Kidney (tissue), 13 donors: ENCODE measurements at regions not wholly inside any gene's neighbourhood (a gene's known extent, or its start where the extent isn't known, plus 50 kb on each side); places are given as distances from the start of the nearest gene placed in this dataset.

ENCODE experiments used
- DNase-seq, 5 donors: peaks; one replicate each; pipeline ENCODE4 v3.0.0-alpha.2; 2013 to 2020
- FAIRE-seq: peaks from 2 replicates; lab custom pipeline; 2012; peaks lifted over from hg19 to GRCh38; lab: Jason Lieb, UNC
- H3K27ac ChIP-seq, 2 donors: one replicate each; pipeline ENCODE4 v1.7.0; 2013; ENCODE audit warnings: low read depth in 2 of 2, low read length in 2 of 2, inconsistent platforms in 1 of 2
- H3K27me3 ChIP-seq: one replicate; pipeline ENCODE4 v1.7.1; 2013; ENCODE audit warnings: low read length, inconsistent platforms; ENCODE audit not compliant: control insufficient read depth, insufficient read depth
- H3K36me3 ChIP-seq, 3 donors: one replicate each; pipeline versions ENCODE4 v1.7.0 to v1.7.1; 2013; ENCODE audit warnings: low read length in 3 of 3, control low read depth in 1 of 3, inconsistent platforms in 1 of 3; ENCODE audit not compliant: insufficient read depth in 3 of 3, control insufficient read depth in 2 of 3
- H3K4me1 ChIP-seq, 3 donors: one replicate each; pipeline versions ENCODE4 v1.7.0 to v1.7.1; 2013; ENCODE audit warnings: low read length in 3 of 3, inconsistent platforms in 1 of 3, low read depth in 1 of 3; ENCODE audit not compliant: control insufficient read depth in 2 of 3, insufficient read depth in 2 of 3
- H3K4me3 ChIP-seq, 3 donors: one replicate each; pipeline versions ENCODE4 v1.7.0 to v1.8.1; 2013; ENCODE audit warnings: low read length in 3 of 3, control low read depth in 1 of 3, inconsistent platforms in 1 of 3
- H3K9ac ChIP-seq, 3 donors: one replicate each; pipeline versions ENCODE4 v1.7.0 to v1.7.1; 2013; ENCODE audit warnings: low read length in 3 of 3, control low read depth in 1 of 3, inconsistent platforms in 1 of 3
- H3K9me3 ChIP-seq, 3 donors: one replicate each; pipeline versions ENCODE4 v1.7.0 to v1.7.1; 2013; ENCODE audit warnings: low read length in 3 of 3, control low read depth in 1 of 3, inconsistent platforms in 1 of 3; ENCODE audit not compliant: control insufficient read depth in 2 of 3, insufficient read depth in 1 of 3
- intact Hi-C: fragments of 100-400 bp; cut with DNase I; formaldehyde crosslinking; loops from one replicate; pipeline ENCODE4 v1.11.1; 2022
- TF ChIP-seq, protein P1 (sequence below): IDR thresholded peaks from 3 replicates; pipeline ENCODE4 v1.5.1; 2012; ENCODE audit warnings: mild to moderate bottlenecking, moderate library complexity, borderline replicate concordance; ENCODE audit not compliant: insufficient read depth; ENCODE audit errors: extremely low read depth
- donor health status: control.
- donor health status: control.
- donor health status: control.
- donor health status: control.
- donor health status: control.
- donor health status: DM: yes; HTN: yes; CAD: no.
- donor health status: Normal renal cell carcinoma (clear cell type).

DNA sequence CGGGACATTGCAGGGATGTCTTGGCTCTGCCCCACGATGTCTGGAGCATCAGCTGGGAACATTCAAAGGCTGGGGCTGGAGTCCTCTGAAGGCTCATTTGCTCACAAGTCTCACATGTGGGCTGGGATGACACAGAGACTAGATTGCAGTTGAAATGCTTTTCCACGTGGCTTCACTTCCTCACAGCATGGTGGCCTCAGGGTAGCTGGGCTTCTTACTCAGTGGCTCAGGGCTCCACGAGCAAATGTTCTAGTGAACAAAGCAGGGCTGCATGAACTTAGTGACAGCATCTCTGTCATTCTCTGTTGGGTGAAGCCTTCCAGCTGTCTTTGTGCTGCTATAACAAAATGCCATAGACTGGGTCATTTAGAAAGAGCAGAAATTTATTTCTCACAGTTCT lies 247.0 kb upstream of the POU3F1 start:
- no peak overlapping the region for H3K4me3 ChIP-seq
- H3K9ac ChIP-seq, result no peak overlapping the region
- no peak overlapping the region for H3K27ac ChIP-seq
- intact Hi-C loops, result no loop called here
- TF ChIP-seq, protein P1, sequence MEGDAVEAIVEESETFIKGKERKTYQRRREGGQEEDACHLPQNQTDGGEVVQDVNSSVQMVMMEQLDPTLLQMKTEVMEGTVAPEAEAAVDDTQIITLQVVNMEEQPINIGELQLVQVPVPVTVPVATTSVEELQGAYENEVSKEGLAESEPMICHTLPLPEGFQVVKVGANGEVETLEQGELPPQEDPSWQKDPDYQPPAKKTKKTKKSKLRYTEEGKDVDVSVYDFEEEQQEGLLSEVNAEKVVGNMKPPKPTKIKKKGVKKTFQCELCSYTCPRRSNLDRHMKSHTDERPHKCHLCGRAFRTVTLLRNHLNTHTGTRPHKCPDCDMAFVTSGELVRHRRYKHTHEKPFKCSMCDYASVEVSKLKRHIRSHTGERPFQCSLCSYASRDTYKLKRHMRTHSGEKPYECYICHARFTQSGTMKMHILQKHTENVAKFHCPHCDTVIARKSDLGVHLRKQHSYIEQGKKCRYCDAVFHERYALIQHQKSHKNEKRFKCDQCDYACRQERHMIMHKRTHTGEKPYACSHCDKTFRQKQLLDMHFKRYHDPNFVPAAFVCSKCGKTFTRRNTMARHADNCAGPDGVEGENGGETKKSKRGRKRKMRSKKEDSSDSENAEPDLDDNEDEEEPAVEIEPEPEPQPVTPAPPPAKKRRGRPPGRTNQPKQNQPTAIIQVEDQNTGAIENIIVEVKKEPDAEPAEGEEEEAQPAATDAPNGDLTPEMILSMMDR, result no peak
- no peaks in the 10 kb centered on the region for H3K9me3 ChIP-seq
- H3K4me1 ChIP-seq, result peaks cover 0 to 2% (median 0%) of the 10 kb centered on the region in 3 donors
- no peak for FAIRE-seq
- no peaks in the 10 kb centered on the region for H3K36me3 ChIP-seq
- no peaks in the 10 kb centered on the region for H3K27me3 ChIP-seq
- DNase-seq, result peak in 1 of 5 donors; percentile 33

DNA sequence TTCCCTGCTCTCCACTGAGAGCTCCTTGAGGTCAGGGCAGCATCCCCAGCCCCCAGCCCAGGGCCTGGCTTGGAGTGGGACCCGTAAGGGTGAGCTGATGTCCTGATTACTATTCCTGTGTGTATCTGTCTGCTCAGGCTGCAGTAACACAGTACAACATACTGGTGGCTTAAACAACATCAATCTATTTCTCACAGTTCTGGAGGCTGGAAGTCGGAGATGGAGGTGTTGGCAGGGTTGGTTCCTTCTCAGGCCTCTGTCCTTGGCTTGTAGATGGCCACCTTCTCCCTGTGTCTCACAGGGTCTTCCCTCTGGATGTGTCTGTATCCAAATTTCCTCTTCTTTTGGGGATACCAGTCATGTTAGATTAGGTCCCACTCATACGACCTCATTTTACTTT lies 246.4 kb upstream of the POU3F1 start:
- Histone ChIP-seq H3K27me3 (no peaks in the 10 kb centered on the region), H3K4me1 (peaks cover 0 to 2% (median 0%) of the 10 kb centered on the region in 3 donors), H3K4me3 (no peak overlapping the region), H3K36me3 (no peaks in the 10 kb centered on the region), H3K9me3 (no peaks in the 10 kb centered on the region), H3K9ac (no peak overlapping the region), H3K27ac (no peak overlapping the region)
- TF ChIP-seq, protein P1, result no peak
- intact Hi-C loops, result no loop called here
- no peak for DNase-seq
- no peak for FAIRE-seq

DNA sequence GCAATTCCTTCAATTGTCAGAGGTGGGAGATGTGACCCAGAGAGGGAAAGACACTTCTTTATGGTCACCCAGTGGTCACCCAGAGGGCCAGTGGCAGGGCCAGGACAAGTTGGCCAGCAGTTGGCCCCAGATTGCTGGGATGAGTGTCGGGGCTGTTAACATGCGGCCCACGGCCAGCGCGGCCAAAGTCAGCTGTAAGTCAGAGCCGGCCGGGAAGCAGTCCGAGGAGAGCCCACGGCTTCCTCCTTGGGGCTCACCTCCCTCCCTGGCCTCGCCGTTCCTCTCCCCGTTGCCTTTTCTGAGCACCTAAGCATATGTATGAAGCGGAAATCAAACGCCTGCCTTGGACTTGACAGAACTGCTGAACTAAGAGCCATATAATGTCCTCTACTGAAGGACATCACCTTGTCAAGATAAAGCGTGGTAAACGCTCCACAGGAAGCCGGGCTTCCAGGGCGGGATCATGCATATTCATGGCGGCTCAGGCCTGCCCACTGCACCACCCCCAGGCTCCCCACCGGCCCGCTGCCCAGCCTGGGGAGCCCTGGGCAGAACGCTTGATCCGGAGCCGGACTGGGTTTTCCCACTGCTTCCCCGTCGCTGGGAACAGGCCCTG lies 245.4 kb upstream of the POU3F1 start:
- Histone ChIP-seq H3K27me3 (no peaks in the 10 kb centered on the region), H3K27ac (no peak overlapping the region), H3K4me3 (peak overlapping the region in 1 of 3 donors; percentile 27), H3K36me3 (no peaks in the 10 kb centered on the region), H3K4me1 (peaks cover 0 to 2% (median 0%) of the 10 kb centered on the region in 3 donors), H3K9ac (peak overlapping the region in 1 of 3 donors; percentile 0), H3K9me3 (no peaks in the 10 kb centered on the region)
- DNase-seq (no peak), FAIRE-seq (no peak)
- TF ChIP-seq, protein P1, result no peak
- intact Hi-C loops, result no loop called here

DNA sequence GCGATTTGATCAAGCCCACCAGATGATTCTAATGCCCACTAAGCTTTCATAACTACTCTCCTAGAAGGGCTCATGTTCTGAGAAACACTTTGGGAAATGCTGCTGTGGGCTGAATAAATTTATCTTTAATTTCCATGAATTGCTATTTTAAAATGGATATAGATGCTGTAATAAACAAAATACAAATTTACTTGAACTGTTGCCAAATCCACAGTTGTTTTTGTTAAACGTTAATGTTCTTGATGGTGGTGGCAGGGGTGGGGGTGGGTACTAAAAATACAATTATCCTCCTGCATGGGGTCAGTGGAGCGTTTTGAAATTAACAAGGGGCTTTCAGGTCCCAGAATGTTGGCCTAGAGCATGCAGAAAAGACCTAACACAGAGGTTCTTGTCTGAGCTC lies 244.7 kb upstream of the POU3F1 start:
- Histone ChIP-seq H3K27ac (no peak overlapping the region), H3K9ac (no peak overlapping the region), H3K4me1 (peaks cover 0 to 2% (median 0%) of the 10 kb centered on the region in 3 donors), H3K36me3 (no peaks in the 10 kb centered on the region), H3K4me3 (no peak overlapping the region), H3K9me3 (no peaks in the 10 kb centered on the region), H3K27me3 (no peaks in the 10 kb centered on the region)
- TF ChIP-seq, protein P1, result no peak
- no peak for FAIRE-seq
- intact Hi-C loops, result no loop called here
- DNase-seq, result no peak
